GM12878 (cell line): ENCODE measurements at regions not wholly inside any gene's neighbourhood (a gene's known extent, or its start where the extent isn't known, plus 50 kb on each side); places are given as distances from the start of the nearest gene placed in this dataset.

Experiments used
- BACH1 ChIP-seq: fragments of 450-650 bp; IDR thresholded peaks from 2 replicates; pipeline ENCODE4 v1.6.1; 2017; ENCODE audit warnings: mild to moderate bottlenecking, borderline replicate concordance
- BHLHE40 ChIP-seq, 2 experiments: fragments of 450-650 bp in 1 of 2; IDR thresholded peaks; 2 replicates each; pipeline ENCODE4 v1.6.1; 2011 to 2017; ENCODE audit warnings: low read depth in 2 of 2, borderline replicate concordance in 1 of 2, improper control_type of control experiment in 1 of 2, low read length in 1 of 2, mild to moderate bottlenecking in 1 of 2
- CTCF ChIP-seq, 3 experiments: IDR thresholded peaks in 2 of 3; conservative IDR thresholded peaks in 1 of 3; 2 replicates each; pipeline ENCODE4 v1.5.1; 2011; ENCODE audit warnings: low read depth in 3 of 3, low read length in 3 of 3, mild to moderate bottlenecking in 3 of 3, control low read depth in 2 of 3, moderate library complexity in 2 of 3, inconsistent platforms in 1 of 3, mixed read lengths in 1 of 3; ENCODE audit not compliant: control insufficient read depth in 2 of 3, insufficient read depth in 1 of 3; ENCODE audit errors: extremely low read depth in 1 of 3
- EP300 ChIP-seq, 2 experiments: fragments of 150-350 bp in 1 of 2; IDR thresholded peaks; 2 replicates each; pipeline ENCODE4 v1.6.1; 2011 to 2012; ENCODE audit warnings: low read depth in 2 of 2, low read length in 2 of 2, borderline replicate concordance in 1 of 2, improper control_type of control experiment in 1 of 2, inconsistent platforms in 1 of 2; ENCODE audit not compliant: control insufficient read depth in 1 of 2
- EZH2 ChIP-seq: IDR thresholded peaks from 2 replicates; pipeline ENCODE4 v1.6.1; 2012; ENCODE audit warnings: low read depth, mild to moderate bottlenecking, control low read depth, inconsistent platforms, low read length, borderline replicate concordance; ENCODE audit not compliant: control insufficient read depth
- HDAC6 ChIP-seq: fragments of 200-600 bp; sonication (generic); IDR thresholded peaks from one replicate; pipeline ENCODE4 v1.8.0; 2017; ENCODE audit warnings: antibody characterized with exemption; ENCODE audit not compliant: unreplicated experiment
- JUND ChIP-seq: IDR thresholded peaks from 2 replicates; pipeline ENCODE4 v1.6.1; 2012; ENCODE audit warnings: low read depth, mild to moderate bottlenecking, low read length, improper control_type of control experiment, moderate library complexity
- MYC ChIP-seq: IDR thresholded peaks from 2 replicates; pipeline ENCODE4 v1.6.1; 2011; ENCODE audit warnings: mild to moderate bottlenecking, low read length, moderate library complexity, inconsistent platforms; ENCODE audit not compliant: insufficient read depth, insufficient replicate concordance, insufficient read length, severe bottlenecking
- PAX5 ChIP-seq: IDR thresholded peaks from 2 replicates; pipeline ENCODE4 v1.6.1; 2011; ENCODE audit warnings: low read depth, low read length, borderline replicate concordance
- POLR2A ChIP-seq: IDR thresholded peaks from 2 replicates; pipeline ENCODE4 v1.6.1; 2011; ENCODE audit warnings: low read depth, mild to moderate bottlenecking, low read length
- RB1 ChIP-seq: fragments of 450-650 bp; formaldehyde crosslinking; IDR thresholded peaks from 2 replicates; pipeline ENCODE4 v1.6.1; 2017; ENCODE audit warnings: mild to moderate bottlenecking, borderline replicate concordance
- SP1 ChIP-seq: IDR thresholded peaks from one replicate; pipeline ENCODE4 v1.6.1; 2011; ENCODE audit warnings: low read depth, low read length
- ZNF687 ChIP-seq: fragments of 450-650 bp; IDR thresholded peaks from 2 replicates; pipeline ENCODE4 v1.6.1; 2017; ENCODE audit warnings: mild to moderate bottlenecking, moderate library complexity
- TF ChIP-seq, protein P1 (sequence below): IDR thresholded peaks from 2 replicates; pipeline ENCODE4 v1.6.1; 2011; ENCODE audit warnings: low read depth, low read length, improper control_type of control experiment, borderline replicate concordance

DNA sequence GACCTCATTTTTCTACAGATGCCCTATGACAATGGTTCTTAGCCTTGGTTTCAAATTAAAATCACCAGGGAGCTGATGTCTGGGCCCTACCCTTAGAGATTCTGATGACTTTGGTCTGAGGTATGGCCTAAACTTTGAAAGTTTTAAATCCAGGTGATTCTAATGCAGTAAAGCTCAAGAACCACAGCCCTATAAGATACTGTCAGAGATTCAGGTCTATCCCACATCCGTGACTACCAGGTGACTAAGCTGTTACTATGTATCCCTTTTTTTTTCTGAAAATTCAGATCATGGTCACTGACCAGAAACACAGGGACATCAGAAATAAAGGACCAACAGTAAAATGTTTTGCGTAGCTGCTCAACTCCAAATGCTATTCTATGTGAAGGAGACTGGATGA is 148.8 kb upstream of the BMP4 start:
- TF ChIP-seq POLR2A (no peak), BACH1 (no peak), CTCF (IDR thresholded peaks at IDR 0.05 in 2 of 3, conservative IDR thresholded peaks at IDR 0.05 in 1 of 3; ENCODE audit: control insufficient read depth in 2 of 3, extremely low read depth in 1 of 3, insufficient read depth in 1 of 3, low read depth in 3 of 3, low read length in 3 of 3) (no peak), RB1 (no peak), EZH2 (no peak), JUND (no peak), ZNF687 (no peak), PAX5 (no peak), SP1 (no peak), BHLHE40 (IDR thresholded peaks at IDR 0.05; ENCODE audit: borderline replicate concordance in 1 of 2, low read depth in 2 of 2, low read length in 1 of 2) (no peak), MYC (no peak), EP300 (IDR thresholded peaks at IDR 0.05; ENCODE audit: borderline replicate concordance in 1 of 2, control insufficient read depth in 1 of 2, low read depth in 2 of 2, low read length in 2 of 2) (no peak), HDAC6 (no peak)
- TF ChIP-seq, protein P1, sequence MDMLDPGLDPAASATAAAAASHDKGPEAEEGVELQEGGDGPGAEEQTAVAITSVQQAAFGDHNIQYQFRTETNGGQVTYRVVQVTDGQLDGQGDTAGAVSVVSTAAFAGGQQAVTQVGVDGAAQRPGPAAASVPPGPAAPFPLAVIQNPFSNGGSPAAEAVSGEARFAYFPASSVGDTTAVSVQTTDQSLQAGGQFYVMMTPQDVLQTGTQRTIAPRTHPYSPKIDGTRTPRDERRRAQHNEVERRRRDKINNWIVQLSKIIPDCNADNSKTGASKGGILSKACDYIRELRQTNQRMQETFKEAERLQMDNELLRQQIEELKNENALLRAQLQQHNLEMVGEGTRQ: no peak
